HK-2 (cell line): ENCODE measurements at regions not wholly inside any gene's neighbourhood (a gene's known extent, or its start where the extent isn't known, plus 50 kb on each side); places are given as distances from the start of the nearest gene placed in this dataset.

Source experiments
- DNase-seq: peaks from one replicate; pipeline ENCODE4 v3.0.0-alpha.2; 2018; ENCODE audit not compliant: unreplicated experiment

DNA sequence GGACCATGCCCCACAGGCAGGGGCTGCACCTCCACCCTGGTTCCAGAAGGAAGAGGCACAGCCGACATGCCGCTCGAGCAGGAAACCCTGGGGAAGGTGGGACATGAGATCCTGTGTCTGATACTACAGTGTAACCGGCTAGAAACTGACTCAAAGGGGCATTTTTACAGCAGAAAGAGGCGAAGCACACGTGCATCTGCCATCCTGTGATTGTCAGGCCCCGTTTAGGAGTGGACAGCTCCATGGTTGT lies 62.7 kb downstream of the SIK1 start:
- no peak for DNase-seq

DNA sequence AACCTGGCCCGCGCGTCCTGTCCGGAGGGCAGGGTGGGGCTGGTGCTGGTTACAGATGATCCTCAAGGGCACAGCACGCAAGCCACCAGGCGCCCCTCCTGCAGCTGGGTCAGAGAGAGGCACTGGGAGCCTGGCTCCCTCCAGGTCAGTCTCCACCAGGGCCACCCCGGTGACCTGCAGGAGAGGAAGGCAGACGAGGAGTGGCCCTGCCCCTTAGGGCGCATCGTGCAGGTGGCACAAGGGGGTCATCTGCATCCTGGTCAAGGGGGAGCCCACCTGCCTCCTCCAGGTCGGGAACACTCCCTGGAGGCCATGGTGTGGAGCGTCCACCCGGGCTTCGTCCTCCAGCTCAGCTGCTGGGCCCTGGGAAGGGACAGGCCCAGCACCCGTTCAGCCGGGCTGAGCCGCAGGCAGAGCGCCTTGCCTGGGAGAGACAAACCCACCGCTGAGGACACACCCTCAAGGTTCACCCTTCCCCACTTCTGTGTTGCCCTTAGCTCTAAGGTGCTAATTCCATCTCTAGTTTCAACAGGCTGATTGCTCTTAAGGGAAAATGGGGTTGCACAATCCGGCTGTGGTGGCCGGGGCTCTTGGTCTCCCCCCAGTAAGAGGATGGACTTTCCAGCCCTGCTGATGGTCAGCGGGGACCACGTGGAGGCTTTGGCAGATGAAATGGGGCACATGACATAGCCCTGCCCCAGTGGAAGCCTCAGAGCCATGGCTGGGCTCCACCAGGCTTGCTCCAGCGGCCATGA lies 63.2 kb downstream of the SIK1 start:
- no peak for DNase-seq

DNA sequence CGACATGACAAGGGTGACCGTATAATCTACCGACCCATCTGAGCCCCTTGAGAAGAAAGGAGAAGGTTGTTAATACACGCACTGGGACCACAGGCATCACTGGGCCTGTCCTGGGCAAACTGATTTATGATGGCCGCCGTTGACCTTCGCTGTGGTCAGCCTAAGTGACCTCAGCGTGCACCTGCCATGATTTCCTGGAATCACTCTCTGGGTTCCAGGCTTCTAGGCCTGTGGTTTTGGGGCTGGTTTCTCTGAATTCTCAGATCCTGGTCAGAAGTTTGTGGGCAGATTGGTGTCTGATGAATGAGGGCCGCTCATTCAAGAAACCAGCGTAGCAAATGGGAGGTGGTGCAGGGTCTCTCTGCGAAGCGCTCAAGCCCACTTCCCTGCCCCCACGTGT lies 64.0 kb downstream of the SIK1 start:
- DNase-seq: no peak

DNA sequence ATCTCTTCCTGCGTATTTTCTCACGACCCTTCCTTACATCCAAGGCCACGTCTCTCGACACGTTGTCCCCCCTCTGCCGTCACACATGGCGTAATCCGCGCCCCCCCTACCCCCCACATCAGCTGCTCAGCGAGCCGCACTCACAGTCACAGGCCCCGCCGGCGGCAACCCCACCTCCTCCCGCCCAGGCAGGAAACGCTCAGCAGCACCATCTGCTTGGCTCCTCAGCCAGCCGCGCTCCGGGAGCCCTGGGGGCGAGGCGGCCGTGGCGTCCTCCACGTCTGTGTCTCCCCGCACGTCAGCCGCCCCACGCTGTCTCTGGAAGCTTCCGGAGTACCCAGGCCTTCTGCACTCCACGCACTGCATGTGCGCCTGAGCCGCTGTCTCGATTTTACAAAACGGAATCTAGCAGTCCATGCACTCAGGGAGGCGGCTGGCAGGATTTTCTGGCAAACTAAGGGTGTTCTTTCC lies 64.6 kb downstream of the SIK1 start:
- DNase-seq: no peak

DNA sequence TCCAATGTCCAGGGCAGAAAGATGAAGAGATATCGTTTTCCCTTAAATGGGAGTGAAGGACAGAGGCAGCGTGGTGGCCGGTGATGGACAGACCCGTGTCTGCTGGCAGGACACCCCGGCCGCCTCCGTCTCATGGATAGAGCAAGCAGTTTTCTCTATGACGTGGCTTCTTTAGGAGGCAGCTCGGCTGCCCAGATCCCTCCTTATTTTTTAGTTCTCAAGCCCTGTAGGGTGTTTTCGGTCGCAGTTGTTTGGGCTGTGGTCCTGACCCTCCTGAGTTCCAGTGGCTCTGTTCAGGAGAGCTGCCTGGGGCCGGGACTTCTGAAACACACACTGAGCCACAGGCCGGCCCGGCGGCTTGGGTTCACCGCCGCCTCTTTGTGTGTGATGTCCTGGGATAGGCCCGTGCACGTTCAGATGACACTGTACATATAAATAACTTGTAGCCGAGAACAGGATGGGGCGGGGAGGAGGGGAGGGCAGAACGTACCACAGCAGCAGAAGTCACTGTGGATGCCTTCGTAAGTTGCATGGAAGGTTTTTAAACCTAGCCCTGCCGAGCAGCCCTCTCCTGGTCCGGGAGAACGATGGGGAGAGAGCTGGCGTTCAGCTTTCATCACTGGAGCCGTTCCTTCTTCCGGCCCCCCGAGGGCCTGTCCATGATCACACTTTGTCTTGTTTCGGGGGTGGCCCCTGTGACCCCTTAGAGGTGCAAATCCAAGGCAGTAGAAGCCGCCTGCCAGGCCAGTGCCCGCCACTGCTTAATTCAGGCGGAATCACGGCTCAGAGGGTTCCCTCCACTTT lies 65.2 kb downstream of the SIK1 start:
- no peak for DNase-seq

DNA sequence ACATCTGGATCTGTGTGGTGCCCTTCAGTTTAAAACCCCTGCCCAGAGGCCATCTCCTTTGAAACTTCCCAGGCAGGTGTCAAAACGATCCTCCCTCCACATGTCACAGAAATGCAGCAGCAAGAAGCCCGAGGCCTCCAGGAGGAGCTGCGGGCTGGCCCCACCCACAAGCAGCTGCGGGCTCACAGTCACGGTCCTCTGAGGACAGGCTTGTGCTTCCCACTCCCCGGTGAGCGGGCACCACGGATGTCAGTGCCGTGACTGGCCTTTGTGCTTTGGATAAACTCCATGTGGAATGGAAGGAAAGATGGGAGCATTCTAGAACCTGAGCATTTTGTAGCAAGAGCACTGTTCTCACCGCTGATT lies 65.8 kb downstream of the SIK1 start:
- DNase-seq: no peak

DNA sequence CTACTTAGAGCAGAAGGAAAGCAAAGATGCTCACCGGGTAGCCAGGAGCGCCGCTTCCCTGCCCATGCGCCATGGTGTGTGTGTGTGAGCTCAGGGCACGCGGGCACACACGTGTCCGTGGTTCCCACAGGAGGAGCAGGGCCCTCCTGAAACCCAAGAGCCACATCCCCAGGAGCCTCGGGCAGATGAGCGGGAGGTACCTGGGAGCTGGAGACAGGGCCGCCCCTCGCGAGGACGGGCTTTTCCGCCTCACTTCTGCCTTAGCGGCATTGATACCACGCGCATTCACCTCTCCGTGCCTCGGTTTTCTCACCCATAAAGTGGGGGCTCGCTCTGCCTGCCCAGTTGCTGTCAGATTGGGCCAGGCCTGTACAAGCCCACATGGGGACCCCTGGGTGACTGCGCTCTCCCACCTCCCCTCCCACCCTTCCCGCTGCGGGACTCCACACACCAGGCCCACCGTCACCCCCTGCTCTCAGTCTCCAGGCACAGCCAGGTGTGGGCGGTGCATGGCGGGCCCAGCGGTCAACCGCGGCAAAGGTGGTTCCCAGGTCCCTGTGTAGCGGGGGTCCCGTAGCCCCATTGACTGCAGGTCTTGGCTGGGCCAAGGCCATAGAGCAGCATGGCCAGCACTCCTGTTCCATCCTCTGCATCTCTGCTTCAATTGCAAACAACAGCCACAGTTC lies 66.3 kb downstream of the SIK1 start:
- DNase-seq: no peak

DNA sequence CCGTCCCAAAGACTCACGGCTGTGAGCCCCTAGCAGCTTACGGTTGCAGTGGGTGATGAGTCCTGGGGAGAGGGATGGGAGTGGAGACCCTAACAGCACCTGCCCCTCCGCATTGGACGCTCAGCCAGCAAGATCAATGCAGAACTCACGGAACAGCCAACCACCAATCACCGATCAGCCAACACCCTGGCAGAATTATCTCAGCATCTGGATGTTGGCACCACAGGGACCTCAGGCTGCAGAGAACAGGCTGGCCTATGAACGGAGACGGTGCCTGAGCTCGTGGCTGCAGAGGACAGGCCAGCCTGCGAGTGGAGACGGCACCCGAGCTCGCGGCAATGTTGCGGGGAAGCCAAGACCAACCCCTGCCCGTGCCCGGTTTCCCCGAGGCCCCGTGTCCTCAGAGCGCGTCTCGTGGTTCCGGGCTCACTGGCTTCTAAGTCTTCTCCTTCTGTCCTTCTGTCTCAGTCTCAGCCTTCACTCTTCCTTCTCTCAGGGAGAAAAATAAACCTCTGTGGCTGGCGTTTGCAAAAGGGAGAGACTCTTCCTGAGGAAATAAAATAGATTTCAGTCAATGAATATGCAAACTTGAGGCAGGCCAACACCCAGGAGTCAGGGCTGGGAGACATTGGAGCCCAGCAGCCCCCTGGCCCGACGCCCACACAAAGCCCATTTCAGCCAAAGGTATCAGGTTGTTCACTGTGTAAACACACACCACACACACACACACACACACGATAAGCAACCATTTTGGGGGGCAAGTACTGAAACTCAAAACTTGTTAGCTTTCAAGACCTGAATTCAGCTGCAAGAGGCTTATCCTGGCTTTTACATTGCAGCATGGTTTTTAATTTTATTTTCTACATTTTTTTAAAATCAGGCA lies 67.8 kb downstream of the SIK1 start:
- no peak for DNase-seq

DNA sequence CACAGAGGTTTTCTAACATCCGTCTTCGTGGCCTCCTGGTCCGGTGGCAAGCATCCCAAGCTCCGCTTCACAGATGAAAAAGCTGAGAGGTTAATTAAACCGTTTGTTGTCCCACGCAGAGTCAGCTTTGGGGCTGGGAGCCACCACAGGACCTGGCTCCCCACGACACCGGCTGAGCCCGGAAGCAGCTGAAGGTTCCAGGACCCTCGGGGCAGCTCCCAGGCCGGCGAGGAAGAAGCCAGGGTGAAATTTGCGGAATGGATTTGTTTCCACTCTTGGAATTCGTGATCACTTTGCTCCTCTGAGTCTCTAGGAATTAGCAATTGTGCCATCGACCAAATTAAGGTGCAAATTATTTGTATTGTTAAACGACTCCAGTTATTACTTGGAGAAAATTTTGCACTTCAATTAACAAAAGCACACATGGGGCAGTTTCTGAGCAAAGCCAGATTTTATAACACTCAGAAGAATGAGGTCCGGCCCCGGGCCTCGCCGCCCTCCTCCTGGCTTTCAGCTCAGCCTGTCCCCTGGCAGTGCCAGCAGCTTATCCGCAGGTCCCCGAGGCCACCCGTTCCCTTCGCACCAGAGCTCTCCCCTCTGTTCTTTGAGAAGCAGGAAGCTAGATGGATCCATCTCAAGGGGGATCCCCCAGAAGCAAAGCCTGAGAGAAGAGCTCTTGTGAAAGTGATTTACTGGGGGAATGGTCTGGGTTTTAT lies 69.1 kb downstream of the SIK1 start:
- DNase-seq: no peak

DNA sequence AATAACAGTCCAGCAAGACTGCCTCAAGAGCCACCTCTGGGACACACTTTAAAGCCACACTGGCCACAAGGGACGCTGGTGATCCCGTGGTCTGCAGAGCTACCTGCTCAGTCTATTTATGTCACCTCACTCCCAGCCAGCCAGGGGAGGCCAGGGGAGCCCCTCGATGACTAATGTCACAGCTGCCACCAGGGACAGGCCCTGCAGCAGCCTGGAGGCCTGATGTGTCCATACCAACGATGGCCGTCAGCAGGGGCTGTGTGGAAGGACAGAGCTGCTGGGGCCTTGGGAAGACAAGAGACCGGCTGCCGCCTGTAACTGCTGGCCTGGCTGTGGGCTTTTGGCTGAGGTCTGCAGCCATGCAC lies 71.0 kb downstream of the SIK1 start:
- DNase-seq: no peak

DNA sequence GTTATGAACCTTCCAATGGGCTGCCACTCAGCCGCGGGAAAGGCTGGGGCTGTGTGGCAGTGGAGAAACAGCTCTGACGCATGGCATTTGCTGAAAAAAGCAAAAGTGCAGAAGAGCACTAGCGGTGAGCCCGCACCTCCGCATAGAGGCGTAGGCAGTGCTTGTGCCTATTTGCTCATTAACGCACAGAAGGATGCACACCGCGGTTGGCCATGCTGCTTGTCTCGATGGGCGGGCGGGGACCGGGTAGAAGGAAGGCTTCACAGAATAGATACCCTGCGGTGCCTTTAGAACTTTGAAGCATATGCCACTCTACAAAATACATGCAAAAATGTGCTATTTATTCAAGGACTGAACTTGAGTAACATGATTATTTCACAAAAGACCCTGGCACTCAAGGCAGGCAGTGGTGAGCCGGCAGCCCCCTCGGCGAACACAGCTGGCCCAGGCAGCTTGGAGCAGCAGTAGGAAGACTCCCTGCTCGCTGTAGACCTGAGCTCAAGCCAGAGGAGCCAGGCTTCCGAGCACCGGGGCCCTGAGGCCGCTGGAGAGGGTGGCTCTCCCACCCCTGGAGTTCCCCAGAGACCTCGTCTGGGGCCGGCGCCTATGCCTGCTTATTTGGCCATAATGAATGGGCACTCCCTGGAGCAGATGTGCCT lies 71.5 kb downstream of the SIK1 start:
- DNase-seq: no peak

DNA sequence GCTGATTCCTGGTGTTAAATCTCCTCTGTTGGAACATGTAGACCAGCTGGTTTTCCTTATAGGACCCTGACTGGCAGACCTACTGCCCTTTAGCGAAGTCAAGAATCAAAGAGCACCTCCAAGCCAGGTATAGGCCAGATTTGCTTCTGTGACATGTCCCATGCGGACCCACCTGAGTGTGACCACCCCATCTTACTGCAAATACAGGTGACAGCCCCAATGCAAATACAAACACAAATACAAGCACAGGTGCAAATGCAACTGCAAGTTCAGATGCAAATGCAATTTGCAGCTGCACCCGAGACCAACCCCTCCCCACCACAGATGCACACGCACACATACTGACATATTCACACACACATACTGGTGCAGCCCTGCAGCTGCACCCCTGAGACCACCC lies 72.3 kb downstream of the SIK1 start:
- DNase-seq: no peak

DNA sequence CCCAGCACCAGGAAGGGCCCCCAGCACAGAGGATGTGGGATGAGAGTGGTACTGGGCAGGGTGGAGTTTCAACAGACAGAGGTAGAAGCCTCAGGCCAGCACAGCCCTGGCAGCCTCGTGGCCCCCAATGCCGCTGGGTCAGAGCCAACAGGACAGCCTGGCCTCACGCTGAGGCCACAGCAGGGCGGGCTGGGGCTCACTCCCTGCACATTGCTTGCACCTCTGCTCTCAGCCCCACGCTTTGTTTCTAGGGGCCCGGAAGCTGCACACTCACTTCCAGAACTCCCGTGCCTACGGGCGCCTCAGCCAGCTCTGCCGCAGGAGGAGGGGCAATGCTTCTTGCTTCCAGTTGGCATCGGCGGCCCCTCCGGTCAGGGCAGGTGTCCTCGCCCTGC lies 72.9 kb downstream of the SIK1 start:
- DNase-seq: no peak

DNA sequence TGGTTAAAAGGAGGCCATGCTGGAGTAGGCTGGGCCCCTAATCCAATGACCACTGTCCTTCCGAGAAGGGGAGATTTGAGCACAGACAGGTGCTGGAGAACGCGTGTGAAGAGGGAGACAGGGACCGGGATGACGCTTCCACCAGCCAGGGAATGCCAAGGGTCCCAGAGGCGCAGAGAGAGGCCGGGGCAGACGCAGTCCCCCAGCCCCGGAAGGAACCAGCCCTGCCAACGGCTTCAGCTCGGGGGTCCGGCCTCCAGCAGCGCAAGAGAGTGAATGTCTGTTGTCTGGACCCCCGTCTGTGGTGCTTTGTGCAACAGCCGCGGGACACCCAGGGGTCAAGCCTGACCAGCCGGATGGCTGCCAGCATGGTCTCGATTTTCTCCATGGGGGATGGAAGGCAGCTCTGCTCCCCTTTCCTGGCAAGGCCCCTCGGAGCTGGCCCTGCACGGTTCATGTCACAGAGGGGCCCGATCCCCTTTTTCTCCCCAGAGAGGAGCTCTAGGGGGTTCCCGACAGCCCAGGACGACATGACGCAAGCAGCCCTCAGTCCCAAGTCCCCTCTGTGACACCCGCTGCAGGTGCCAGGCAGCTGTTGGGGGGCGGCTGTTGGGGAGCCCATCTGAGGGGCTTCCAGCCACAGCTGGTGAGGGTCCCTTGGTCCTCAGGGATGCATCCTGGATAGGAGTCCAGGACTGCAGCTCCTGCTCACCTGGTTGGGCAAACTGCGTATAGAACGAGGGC lies 73.5 kb downstream of the SIK1 start:
- no peak for DNase-seq

DNA sequence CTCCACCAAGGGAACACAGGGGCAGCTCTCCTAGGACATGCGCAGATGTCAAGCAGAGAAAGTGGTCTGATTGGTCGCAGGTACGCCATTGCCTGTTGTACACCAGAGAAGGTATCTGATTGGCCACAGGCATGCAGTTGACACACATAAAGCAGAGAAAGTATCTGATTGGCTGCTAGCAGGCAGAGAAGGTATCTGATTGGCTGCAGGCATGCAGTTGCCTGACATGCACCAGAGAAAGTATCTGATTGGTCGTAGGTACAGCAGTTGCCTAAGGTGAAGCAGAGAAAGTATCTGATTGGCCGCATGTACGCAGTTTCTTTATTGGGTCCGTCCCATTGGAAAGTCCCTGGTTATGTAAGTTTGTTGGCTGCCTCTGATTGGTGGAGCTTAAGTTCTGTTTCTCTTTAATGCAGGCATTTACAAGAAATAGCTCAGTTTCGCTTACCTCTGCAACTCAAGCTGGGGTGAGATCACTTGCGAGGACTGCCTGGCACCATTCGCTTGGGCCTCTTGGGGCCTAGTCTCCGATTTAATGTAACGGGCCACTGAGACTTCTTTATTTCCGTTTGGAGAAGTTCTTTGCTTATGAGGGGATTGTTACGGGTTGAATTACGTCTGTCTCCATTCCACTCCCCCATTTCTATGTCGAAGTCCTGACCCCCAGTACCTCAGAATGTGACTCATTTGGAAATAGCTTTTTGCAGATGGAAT lies 74.2 kb downstream of the SIK1 start:
- no peak for DNase-seq

DNA sequence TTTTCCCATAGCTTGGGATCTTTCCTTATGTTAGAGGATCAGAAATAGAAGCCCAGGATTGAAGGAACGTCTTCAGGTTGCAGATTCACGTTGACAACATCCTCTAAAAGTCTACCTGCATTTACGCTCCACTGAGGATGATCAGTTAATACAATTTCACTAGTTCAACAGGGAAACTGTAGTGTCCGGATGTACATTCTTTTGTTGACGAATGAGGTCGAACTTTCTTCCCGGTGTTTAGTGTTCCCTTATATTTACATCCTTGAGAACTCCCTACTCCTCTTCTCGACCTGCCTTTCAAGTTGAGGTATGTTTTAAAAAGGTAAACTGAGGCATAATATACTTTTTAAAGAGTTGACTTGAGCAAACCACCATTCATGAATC lies 74.8 kb downstream of the SIK1 start:
- DNase-seq: no peak

DNA sequence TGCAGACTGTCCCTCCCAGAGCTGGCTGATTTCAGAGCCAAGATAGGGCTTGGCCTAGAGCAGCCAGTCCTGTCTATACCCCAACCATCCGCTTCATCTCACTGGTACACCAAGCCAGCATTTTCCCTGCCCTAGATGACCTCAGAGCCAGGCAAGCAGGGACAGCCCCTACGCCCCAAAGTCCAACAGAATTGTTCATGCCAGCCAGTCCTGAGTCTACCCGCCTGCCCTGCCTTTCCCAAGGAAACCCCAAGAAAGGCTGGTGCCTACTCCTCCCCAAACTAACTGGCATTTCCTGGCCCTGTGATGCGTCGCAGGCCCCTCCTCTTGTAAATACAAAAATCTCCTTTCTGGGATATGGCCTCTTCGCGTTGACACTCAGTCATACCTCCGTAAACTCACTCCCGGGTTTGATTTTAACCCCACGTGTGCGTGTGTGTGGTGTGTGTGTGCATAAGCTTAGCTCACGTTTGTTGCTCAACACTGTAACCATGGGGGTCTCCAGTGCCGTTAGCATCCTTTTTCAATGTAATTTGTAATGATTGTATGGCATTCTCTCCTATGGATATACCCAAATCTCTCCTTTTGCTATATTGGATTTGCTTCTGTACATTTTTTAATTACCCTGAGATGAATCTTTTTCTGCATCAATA lies 75.3 kb downstream of the SIK1 start:
- DNase-seq: no peak

DNA sequence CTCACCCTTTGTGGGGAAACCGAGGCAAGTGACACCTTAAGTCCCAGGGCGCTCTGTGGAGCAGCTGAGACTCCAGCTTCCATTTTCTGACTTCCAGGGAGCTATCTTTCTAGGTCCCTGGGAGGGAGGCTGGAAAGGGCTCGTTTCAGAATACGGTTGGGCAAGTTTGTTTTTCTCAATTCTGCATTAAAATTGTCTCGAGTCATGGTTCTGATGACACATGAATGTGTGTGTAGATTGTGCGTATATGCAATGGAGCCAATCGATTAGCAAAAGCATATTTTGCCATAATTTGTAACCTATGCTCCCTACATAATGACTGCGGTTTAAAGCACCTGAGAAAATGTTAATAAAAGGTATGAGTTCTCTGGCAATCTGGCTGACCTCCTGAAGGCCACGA lies 77.3 kb downstream of the SIK1 start:
- no peak for DNase-seq

DNA sequence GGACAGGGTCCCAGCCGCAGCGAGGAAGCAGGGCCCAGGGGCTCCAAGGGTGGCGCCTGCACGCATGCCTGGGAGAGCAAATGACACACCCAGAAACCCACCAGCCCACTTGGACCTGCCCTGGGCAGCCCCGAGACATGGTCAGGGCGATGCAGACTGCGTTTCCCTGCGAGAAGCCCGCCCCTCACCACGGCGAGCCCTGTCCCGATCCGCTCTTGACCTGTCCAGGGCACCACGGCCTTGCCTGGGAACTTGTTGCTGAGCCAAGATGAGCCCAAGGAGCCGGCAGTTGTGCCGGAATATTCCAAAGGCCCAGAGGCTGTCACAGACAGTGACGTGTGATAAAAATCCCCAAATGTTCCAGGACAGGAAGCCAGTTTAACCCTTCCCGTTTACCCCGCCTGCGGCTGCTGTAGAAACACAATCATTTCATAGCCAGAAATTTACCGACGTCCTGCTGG lies 78.1 kb downstream of the SIK1 start:
- DNase-seq: no peak
